ENCODE measurements at regions not wholly inside any gene's neighbourhood (a gene's known extent, or its start where the extent isn't known, plus 50 kb on each side); places are given as distances from the start of the nearest gene placed in this dataset.

DNA sequence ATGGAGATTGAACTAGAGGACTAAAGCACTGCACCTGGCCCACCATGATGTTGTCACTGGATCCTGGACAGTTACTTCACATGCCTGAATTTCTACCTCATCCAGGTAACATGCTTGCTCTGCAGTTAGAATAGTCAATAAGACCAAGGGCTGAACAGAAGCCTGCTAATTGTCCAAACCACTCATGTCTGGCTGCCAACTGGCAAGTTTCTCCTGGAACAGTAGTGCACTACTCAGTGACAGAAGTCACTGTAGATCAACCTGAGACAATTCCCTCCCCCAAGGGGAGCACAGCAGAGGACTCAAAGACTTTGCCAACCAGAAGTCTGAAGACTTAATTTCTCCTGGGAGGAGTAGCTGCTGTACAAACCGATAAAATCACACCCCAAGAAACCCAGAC lies 454.6 kb upstream of the MARCKS start:
- H3K4me2 ChIP-seq, result no peak overlapping the region
- peaks cover 2% of the 10 kb centered on the region for H3F3A ChIP-seq (replicated peaks; ENCODE audit: insufficient read depth)
- H3K9ac ChIP-seq, result no peak overlapping the region
- no peak overlapping the region for H2AFZ ChIP-seq (ENCODE audit: low read depth)
- TF ChIP-seq EZH2phosphoT487 (IDR thresholded peaks at IDR 0.05; ENCODE audit: borderline replicate concordance, low read depth) (no peak), EP300 (IDR thresholded peaks at IDR 0.05; ENCODE audit: borderline replicate concordance in 1 of 2, low read depth in 1 of 2, low read length in 1 of 2) (no peak), MEF2A (IDR thresholded peaks at IDR 0.05; ENCODE audit: borderline replicate concordance, low read depth) (no peak), TEAD4 (IDR thresholded peaks at IDR 0.05; ENCODE audit: borderline replicate concordance, insufficient read depth) (no peak), FOSL2 (IDR thresholded peaks at IDR 0.05; ENCODE audit: borderline replicate concordance, low read depth) (no peak), NFIC (IDR thresholded peaks at IDR 0.05; ENCODE audit: borderline replicate concordance) (no peak), RCOR1 (IDR thresholded peaks at IDR 0.05; ENCODE audit: low read length) (no peak), CHD2 (IDR thresholded peaks at IDR 0.05; ENCODE audit: low read length, partially characterized antibody) (no peak), RAD21 (IDR thresholded peaks at IDR 0.05; ENCODE audit: low read length) (no peak), JUND (IDR thresholded peaks at IDR 0.05) (no peak), ELF1 (IDR thresholded peaks at IDR 0.05) (no peak), NRF1 (IDR thresholded peaks at IDR 0.05; ENCODE audit: low read depth, low read length) (no peak), SMC3 (IDR thresholded peaks at IDR 0.05; ENCODE audit: low read depth, low read length) (no peak)
- TF ChIP-seq, protein P1, sequence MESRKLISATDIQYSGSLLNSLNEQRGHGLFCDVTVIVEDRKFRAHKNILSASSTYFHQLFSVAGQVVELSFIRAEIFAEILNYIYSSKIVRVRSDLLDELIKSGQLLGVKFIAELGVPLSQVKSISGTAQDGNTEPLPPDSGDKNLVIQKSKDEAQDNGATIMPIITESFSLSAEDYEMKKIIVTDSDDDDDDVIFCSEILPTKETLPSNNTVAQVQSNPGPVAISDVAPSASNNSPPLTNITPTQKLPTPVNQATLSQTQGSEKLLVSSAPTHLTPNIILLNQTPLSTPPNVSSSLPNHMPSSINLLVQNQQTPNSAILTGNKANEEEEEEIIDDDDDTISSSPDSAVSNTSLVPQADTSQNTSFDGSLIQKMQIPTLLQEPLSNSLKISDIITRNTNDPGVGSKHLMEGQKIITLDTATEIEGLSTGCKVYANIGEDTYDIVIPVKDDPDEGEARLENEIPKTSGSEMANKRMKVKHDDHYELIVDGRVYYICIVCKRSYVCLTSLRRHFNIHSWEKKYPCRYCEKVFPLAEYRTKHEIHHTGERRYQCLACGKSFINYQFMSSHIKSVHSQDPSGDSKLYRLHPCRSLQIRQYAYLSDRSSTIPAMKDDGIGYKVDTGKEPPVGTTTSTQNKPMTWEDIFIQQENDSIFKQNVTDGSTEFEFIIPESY (IDR thresholded peaks at IDR 0.05; ENCODE audit: borderline replicate concordance, low read depth), result no peak
- TF ChIP-seq, protein P2, sequence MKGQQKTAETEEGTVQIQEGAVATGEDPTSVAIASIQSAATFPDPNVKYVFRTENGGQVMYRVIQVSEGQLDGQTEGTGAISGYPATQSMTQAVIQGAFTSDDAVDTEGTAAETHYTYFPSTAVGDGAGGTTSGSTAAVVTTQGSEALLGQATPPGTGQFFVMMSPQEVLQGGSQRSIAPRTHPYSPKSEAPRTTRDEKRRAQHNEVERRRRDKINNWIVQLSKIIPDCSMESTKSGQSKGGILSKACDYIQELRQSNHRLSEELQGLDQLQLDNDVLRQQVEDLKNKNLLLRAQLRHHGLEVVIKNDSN (IDR thresholded peaks at IDR 0.05; ENCODE audit: borderline replicate concordance, low read depth), result no peak
- TF ChIP-seq, protein P3, sequence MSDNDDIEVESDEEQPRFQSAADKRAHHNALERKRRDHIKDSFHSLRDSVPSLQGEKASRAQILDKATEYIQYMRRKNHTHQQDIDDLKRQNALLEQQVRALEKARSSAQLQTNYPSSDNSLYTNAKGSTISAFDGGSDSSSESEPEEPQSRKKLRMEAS (IDR thresholded peaks at IDR 0.05; ENCODE audit: low read depth), result no peak
- H3K4me1 ChIP-seq (ENCODE audit: control insufficient read depth in 1 of 2, insufficient read depth in 2 of 2, low read depth in 1 of 2, low read length in 1 of 2), result no peaks in the 10 kb centered on the region; a peak in 2 of 4 replicates
- 75% methylated on average over 1 of the region's 1 CpG for WGBS (ENCODE audit: low lambda C conversion rate)
- no peaks in the 10 kb centered on the region for H3K36me3 ChIP-seq (replicated peaks in 1 of 2; ENCODE audit: control insufficient read depth in 1 of 2, insufficient read depth in 2 of 2, low read length in 1 of 2)
- H3K79me2 ChIP-seq (ENCODE audit: insufficient read depth), result no peaks in the 10 kb centered on the region
- POLR2A ChIA-PET, result no interaction called here
- H3K27ac ChIP-seq (ENCODE audit: low read depth in 2 of 2, low read length in 1 of 2), result no peak overlapping the region
- CTCF ChIA-PET, result no interaction called here
- H3K9me3 ChIP-seq, result no peaks in the 10 kb centered on the region
- no peak overlapping the region for H3K4me3 ChIP-seq (ENCODE audit: low read depth in 2 of 2, low read length in 1 of 2)
- no peaks in the 10 kb centered on the region for H3K9me2 ChIP-seq
- H3K27me3 ChIP-seq (ENCODE audit: insufficient read depth), result no peaks in the 10 kb centered on the region
- DNase-seq, result no peak
- no peaks in the 10 kb centered on the region for H4K20me1 ChIP-seq (ENCODE audit: insufficient read depth)

DNA sequence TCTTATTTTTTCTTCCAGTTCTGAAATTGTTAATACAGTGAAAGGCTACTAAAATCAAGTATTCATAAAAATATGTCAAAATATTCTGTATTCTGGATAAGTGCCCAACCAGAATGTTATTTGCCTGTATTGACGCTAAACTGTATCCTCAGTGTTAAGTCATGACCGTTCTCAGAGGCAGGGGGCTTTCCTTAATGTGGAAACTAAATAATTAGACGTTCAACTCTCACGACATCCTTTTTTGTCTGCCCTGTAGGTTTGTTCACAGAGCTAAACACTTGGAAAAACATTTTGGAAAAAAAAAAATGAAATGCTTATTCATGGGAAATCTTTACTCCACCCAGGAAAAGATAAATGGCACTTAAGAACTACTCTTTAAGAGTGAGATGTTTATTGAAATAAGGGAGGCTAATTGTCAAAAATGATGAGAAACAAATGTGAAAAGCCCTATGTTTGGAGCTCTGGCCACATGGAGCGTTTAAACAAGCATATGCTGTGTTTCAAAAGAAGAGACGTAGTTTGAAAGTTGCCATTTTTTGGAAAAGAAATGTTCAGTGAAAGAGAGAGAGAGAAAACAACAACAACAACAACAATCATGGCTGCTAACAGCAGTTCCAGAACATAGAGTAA lies 453.1 kb upstream of the MARCKS start:
- Histone ChIP-seq H2AFZ (ENCODE audit: low read depth) (no peak overlapping the region), H3K9ac (no peak overlapping the region), H4K20me1 (ENCODE audit: insufficient read depth) (no peaks in the 10 kb centered on the region), H3K4me3 (ENCODE audit: low read depth in 2 of 2, low read length in 1 of 2) (no peak overlapping the region), H3K4me1 (ENCODE audit: control insufficient read depth in 1 of 2, insufficient read depth in 2 of 2, low read depth in 1 of 2, low read length in 1 of 2) (no peaks in the 10 kb centered on the region; a peak in 1 of 4 replicates), H3F3A (replicated peaks; ENCODE audit: insufficient read depth) (no peaks in the 10 kb centered on the region), H3K79me2 (ENCODE audit: insufficient read depth) (no peaks in the 10 kb centered on the region), H3K9me3 (no peaks in the 10 kb centered on the region), H3K27ac (ENCODE audit: low read depth in 2 of 2, low read length in 1 of 2) (no peak overlapping the region), H3K4me2 (no peak overlapping the region), H3K36me3 (replicated peaks in 1 of 2; ENCODE audit: control insufficient read depth in 1 of 2, insufficient read depth in 2 of 2, low read length in 1 of 2) (no peaks in the 10 kb centered on the region), H3K9me2 (no peaks in the 10 kb centered on the region), H3K27me3 (ENCODE audit: insufficient read depth) (no peaks in the 10 kb centered on the region)
- CTCF ChIA-PET, result interaction anchor here (0.6 kb wide), 1 partner anchor 17 kb away, joined by 3 read pairs; no protein-coding TSS in a partner anchor
- POLR2A ChIA-PET, result no interaction called here
- WGBS (ENCODE audit: low lambda C conversion rate), result 91% methylated on average over 6 of the region's 6 CpGs
- no peak for DNase-seq
- TF ChIP-seq, protein P1 (IDR thresholded peaks at IDR 0.05; ENCODE audit: borderline replicate concordance, low read depth), result no peak
- TF ChIP-seq CHD2 (IDR thresholded peaks at IDR 0.05; ENCODE audit: low read length, partially characterized antibody), result no peak
- TF ChIP-seq GATA2 (CRISPR knock-in tag; IDR thresholded peaks at IDR 0.05), result no peak
- no peak for TF ChIP-seq FOXM1 (IDR thresholded peaks at IDR 0.05; ENCODE audit: low read depth)
- no peak for TF ChIP-seq MXI1 (IDR thresholded peaks at IDR 0.05; ENCODE audit: low read depth, low read length)
- TF ChIP-seq NRF1 (IDR thresholded peaks at IDR 0.05; ENCODE audit: low read depth, low read length), result no peak
- no peak for TF ChIP-seq TAF1 (IDR thresholded peaks at IDR 0.05; ENCODE audit: borderline replicate concordance, low read depth, low read length)
- TF ChIP-seq ELF1 (IDR thresholded peaks at IDR 0.05), result no peak
- TF ChIP-seq RCOR1 (IDR thresholded peaks at IDR 0.05; ENCODE audit: low read length), result no peak
- TF ChIP-seq FOXJ3 (CRISPR knock-in tag; IDR thresholded peaks at IDR 0.05), result no peak
- no peak for TF ChIP-seq JUND (IDR thresholded peaks at IDR 0.05)
- no peak for TF ChIP-seq FOSL2 (IDR thresholded peaks at IDR 0.05; ENCODE audit: borderline replicate concordance, low read depth)
- TF ChIP-seq, protein P2 (IDR thresholded peaks at IDR 0.05; ENCODE audit: borderline replicate concordance, low read depth), result no peak

All from SK-N-SH (cell line).